ENCODE measurements at regions not wholly inside any gene's neighbourhood (a gene's known extent, or its start where the extent isn't known, plus 50 kb on each side); places are given as distances from the start of the nearest gene placed in this dataset.
"Not testable (repeated sequence)": the region's sequence is repeated elsewhere in the genome, so short reads cannot be mapped to it uniquely, and the experiment has no call there.

DNA sequence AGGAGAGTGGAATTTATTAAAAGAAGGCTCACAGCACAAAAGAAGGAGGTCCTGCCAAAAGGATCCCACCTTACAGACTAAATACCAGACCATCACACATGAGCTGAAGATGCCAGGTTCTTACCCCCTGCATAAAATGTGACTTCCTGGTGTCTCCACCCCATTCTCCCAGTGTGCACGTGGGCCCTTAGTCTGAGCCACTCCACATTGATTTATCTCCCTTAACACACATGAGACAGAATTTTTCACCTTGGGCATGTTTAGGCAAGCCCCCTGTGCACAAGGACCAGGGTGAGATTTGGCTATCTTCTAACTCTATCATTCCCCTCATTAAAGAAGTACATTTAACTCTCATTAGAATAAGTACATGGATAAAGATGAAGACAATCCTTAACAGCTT lies 916.7 kb downstream of the PLOD2 start:
- H3K27me3 ChIP-seq = no peaks in the 10 kb centered on the region
- no peaks in the 10 kb centered on the region for H3K4me1 ChIP-seq
- TF ChIP-seq CTCF (IDR thresholded peaks at IDR 0.05) = no peak
- H3K36me3 ChIP-seq = no peaks in the 10 kb centered on the region
- peaks cover 10% of the 10 kb centered on the region in 2 donors for H3K9me3 ChIP-seq
- no peak overlapping the region for H3K4me3 ChIP-seq
- intact Hi-C loops (cut with DNase I) = no loop called here
- H3K27ac ChIP-seq = no peak overlapping the region
- no peak for DNase-seq (ENCODE audit: low spot score in 2 of 2)

GRCh38 chr3:145246291-145246690 lies 914.7 kb downstream of the PLOD2 start:
- no peak for TF ChIP-seq CTCF (IDR thresholded peaks at IDR 0.05)
- intact Hi-C loops (cut with DNase I) = no loop called here
- H3K4me3 ChIP-seq = no peak overlapping the region
- no peak overlapping the region for H3K27ac ChIP-seq
- H3K27me3 ChIP-seq = no peaks in the 10 kb centered on the region
- H3K36me3 ChIP-seq = no peaks in the 10 kb centered on the region
- H3K4me1 ChIP-seq = no peaks in the 10 kb centered on the region
- peaks cover 10 to 18% of the 10 kb centered on the region in 2 donors for H3K9me3 ChIP-seq
- no peak for DNase-seq (ENCODE audit: low spot score in 2 of 2)

DNA sequence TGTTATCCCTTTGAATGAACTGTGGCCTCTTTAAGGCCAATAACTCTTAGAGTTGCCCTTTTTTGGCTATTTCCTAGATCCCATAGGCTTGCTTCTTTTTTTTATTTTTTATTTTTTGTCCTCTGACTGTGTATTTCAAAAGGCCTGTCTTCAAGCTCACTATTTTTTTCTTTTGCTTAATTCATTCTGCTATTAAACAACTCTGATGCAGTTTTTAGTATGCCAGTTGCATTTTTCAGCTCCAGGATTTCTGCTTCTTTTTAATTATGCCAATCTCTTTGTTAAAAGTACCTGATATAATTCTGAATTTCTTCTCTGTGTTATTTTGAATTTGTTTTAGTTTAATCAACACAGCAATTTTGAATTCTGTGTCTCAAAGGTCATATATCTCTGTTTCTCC lies 912.1 kb downstream of the PLOD2 start:
- H3K27me3 ChIP-seq = no peaks in the 10 kb centered on the region
- no peak for DNase-seq (ENCODE audit: low spot score in 2 of 2)
- no peak overlapping the region for H3K4me3 ChIP-seq
- TF ChIP-seq CTCF (IDR thresholded peaks at IDR 0.05) = no peak
- intact Hi-C loops (cut with DNase I) = no loop called here
- peaks cover 10 to 18% of the 10 kb centered on the region in 2 donors for H3K9me3 ChIP-seq
- H3K27ac ChIP-seq = no peak overlapping the region
- H3K36me3 ChIP-seq = no peaks in the 10 kb centered on the region
- no peaks in the 10 kb centered on the region for H3K4me1 ChIP-seq

DNA sequence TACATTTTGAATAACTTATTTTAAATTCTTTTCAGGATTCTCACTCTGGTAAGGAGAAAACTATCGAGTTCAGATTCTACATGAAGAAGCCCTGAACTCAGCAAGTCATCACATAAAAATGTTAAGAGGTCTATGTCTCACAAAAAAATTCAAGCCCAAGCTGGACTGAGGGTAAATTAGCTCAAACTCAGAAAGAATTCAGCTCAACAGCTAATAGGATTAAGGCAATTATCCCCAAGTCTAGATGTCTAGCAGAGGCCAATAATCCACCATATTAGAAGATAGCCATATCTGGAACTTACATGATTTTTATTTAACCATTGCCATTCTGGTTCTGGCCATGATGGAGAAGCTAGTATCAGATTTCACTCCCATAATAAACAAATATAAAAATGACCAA lies 909.7 kb downstream of the PLOD2 start:
- intact Hi-C loops (cut with DNase I) = no loop called here
- no peaks in the 10 kb centered on the region for H3K4me1 ChIP-seq
- no peaks in the 10 kb centered on the region for H3K27me3 ChIP-seq
- no peak overlapping the region for H3K27ac ChIP-seq
- no peak for TF ChIP-seq CTCF (IDR thresholded peaks at IDR 0.05)
- no peak for DNase-seq (ENCODE audit: low spot score in 2 of 2)
- no peak overlapping the region for H3K4me3 ChIP-seq
- H3K9me3 ChIP-seq = peaks cover 10 to 18% of the 10 kb centered on the region in 2 donors
- H3K36me3 ChIP-seq = no peaks in the 10 kb centered on the region

- H3K27ac ChIP-seq; H3K4me3 ChIP-seq; intact Hi-C loops (cut with DNase I); H3K27me3 ChIP-seq; DNase-seq (ENCODE audit: low spot score in 2 of 2); H3K9me3 ChIP-seq; H3K4me1 ChIP-seq; H3K36me3 ChIP-seq: not testable (repeated sequence)
Observed at GRCh38 chr3:145257967-145258366, 903.0 kb downstream of the PLOD2 start.

GRCh38 chr3:145259166-145259880 lies 901.7 kb downstream of the PLOD2 start:
- intact Hi-C loops (cut with DNase I) = no loop called here
- no peaks in the 10 kb centered on the region for H3K9me3 ChIP-seq

GRCh38 chr3:145263458-145263857 lies 897.5 kb downstream of the PLOD2 start:
- H3K4me1 ChIP-seq; DNase-seq (ENCODE audit: low spot score in 2 of 2); H3K9me3 ChIP-seq; H3K36me3 ChIP-seq; H3K27me3 ChIP-seq; intact Hi-C loops (cut with DNase I); H3K4me3 ChIP-seq; H3K27ac ChIP-seq: not testable (repeated sequence)

More at GRCh38 chr3:145259166-145259880, 901.7 kb downstream of the PLOD2 start:
- Histone ChIP-seq H3K4me1 (no peaks in the 10 kb centered on the region), H3K36me3 (no peaks in the 10 kb centered on the region), H3K4me3 (no peak overlapping the region), H3K27ac (no peak overlapping the region), H3K27me3 (no peaks in the 10 kb centered on the region)
- no peak for DNase-seq (ENCODE audit: low spot score in 2 of 2)
- no peak for TF ChIP-seq CTCF (IDR thresholded peaks at IDR 0.05)
